ENCODE measurements at regions not wholly inside any gene's neighbourhood (a gene's known extent, or its start where the extent isn't known, plus 50 kb on each side); places are given as distances from the start of the nearest gene placed in this dataset.

DNA sequence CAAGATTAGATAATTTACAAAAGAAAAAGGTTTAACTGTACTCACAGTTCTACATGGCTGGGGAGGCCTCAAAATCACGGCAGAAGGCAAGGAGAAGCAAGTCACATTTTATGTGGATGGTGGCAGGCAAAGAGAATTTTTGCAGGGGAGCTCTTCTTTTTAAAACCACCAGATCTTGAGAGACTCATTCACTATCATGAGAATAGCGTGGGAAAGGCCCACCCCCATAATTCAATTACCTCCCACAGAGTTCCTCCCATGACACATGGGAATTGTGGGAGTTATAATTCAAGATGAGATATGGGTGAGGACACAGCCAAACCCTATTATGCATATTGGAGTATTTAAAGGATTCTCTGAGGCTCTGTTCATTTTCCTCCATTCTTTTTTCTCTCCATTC is 138.7 kb upstream of the CADM2 start:
- no peak for TF ChIP-seq YY1 (IDR thresholded peaks at IDR 0.05; ENCODE audit: insufficient read depth, insufficient read length)
- no peak for TF ChIP-seq SUZ12 (IDR thresholded peaks at IDR 0.05; ENCODE audit: extremely low read depth, insufficient read depth, insufficient read length)
